Mucosa of descending colon (tissue), 3 donors: ENCODE measurements at regions not wholly inside any gene's neighbourhood (a gene's known extent, or its start where the extent isn't known, plus 50 kb on each side); places are given as distances from the start of the nearest gene placed in this dataset.

Experiments used
- ATAC-seq: fragments of 200-7000 bp; cut with Tn5 transposase; one replicate; pipeline ENCODE4 v1.9.1; 2020; ENCODE audit warnings: mild to moderate bottlenecking, moderate library complexity
- DNase-seq, 3 donors: peaks; one replicate each; pipeline ENCODE4 v3.0.0-alpha.2; 2020
- H3K36me3 ChIP-seq: fragments of 200-600 bp; one replicate; pipeline ENCODE4 v1.8.0; 2021; ENCODE audit warnings: low read depth, mild to moderate bottlenecking
- H3K4me1 ChIP-seq: fragments of 200-600 bp; one replicate; pipeline ENCODE4 v1.8.0; 2021; ENCODE audit warnings: low read depth, mild to moderate bottlenecking
- H3K4me3 ChIP-seq: fragments of 200-600 bp; one replicate; pipeline ENCODE4 v1.8.0; 2021; ENCODE audit warnings: mild to moderate bottlenecking
- H3K9me3 ChIP-seq: fragments of 200-600 bp; one replicate; pipeline ENCODE4 v1.8.0; 2021; ENCODE audit warnings: mild to moderate bottlenecking
- intact Hi-C, 2 donors: fragments of 100-400 bp; cut with DNase I in 1 of 2; cut with micrococcal nuclease in 1 of 2; formaldehyde crosslinking; loops; one replicate each; pipeline versions ENCODE4 v1.11.0 to v1.11.1; 2022; cut with DNase I, micrococcal nuclease
- TF ChIP-seq, protein P1 (sequence below): fragments of 200-600 bp; IDR thresholded peaks from one replicate; pipeline ENCODE4 v1.8.0; 2022; ENCODE audit warnings: antibody characterized with exemption, mild to moderate bottlenecking
- donor health status: DM: no; HTN: no; CAD: no; lungs with moderate emphysema.
- donor health status: DM: no; HTN: no; CAD: no.
- donor health status: DM: no; HTN: yes; CAD: no.

DNA sequence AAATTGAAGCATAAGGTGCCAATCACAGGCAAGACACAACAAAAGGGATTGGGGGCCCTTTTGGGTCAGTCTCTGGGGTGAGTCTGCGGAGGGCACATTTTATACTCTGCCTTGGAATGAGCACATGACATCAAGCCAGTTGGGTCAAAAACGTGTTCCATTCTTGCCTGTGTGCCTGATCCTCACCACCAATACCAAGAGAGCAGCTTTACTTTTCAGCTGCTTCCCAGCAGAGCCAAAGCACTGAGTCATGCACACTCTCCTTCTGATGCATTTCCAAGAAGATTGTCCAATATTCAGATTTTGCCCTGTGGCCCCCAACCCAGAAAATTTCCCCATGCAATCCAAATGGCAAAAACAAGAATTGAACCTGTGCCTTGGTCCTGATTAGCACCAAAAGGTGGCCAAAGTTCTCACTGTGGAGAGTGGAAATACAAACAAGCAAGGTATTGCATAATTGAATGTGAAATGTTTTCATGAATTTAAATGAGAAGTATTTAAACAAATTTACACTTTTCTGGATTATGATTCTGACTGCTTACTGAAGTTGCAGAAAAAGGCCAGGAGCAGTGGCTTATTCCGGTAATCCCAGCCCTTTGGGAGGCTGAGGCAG, 217.8 kb upstream of the SOX9 start:
- intact Hi-C loops: no loop called here
- ATAC-seq: no peak
- Histone ChIP-seq H3K36me3 (no peaks in the 10 kb centered on the region), H3K9me3 (no peaks in the 10 kb centered on the region), H3K4me1 (no peaks in the 10 kb centered on the region), H3K4me3 (no peak overlapping the region)
- TF ChIP-seq, protein P1, sequence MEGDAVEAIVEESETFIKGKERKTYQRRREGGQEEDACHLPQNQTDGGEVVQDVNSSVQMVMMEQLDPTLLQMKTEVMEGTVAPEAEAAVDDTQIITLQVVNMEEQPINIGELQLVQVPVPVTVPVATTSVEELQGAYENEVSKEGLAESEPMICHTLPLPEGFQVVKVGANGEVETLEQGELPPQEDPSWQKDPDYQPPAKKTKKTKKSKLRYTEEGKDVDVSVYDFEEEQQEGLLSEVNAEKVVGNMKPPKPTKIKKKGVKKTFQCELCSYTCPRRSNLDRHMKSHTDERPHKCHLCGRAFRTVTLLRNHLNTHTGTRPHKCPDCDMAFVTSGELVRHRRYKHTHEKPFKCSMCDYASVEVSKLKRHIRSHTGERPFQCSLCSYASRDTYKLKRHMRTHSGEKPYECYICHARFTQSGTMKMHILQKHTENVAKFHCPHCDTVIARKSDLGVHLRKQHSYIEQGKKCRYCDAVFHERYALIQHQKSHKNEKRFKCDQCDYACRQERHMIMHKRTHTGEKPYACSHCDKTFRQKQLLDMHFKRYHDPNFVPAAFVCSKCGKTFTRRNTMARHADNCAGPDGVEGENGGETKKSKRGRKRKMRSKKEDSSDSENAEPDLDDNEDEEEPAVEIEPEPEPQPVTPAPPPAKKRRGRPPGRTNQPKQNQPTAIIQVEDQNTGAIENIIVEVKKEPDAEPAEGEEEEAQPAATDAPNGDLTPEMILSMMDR: no peak
- DNase-seq: no peak

DNA sequence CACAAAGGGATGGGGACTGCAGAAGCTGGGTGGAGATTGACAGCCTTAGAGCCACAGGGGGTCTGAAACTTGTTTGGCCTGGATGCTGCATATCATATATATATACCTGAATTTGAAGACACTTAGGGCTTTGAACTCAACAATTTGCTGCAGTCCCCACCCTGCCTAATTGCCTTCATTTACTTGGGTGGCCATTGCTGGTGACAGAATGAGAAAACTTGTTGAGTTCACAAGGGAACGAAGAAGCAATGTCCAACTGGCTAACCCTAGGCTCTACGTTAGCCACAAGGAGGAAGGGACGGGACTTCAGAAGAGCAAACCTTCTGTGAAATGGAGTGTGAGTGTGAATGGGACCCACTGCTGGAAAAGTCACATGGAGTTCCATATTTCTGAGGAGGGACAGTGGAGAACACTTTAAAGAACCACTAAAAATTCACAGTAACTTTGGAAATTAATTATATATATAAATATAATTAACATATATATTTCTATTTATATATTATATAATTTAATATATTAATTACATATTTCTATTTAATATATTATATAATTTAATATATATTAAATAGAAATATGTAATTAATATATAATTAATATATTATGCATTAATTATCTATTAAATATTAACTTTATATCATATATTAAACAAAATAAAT, 215.3 kb upstream of the SOX9 start:
- no peaks in the 10 kb centered on the region for H3K9me3 ChIP-seq
- H3K4me1 ChIP-seq: no peaks in the 10 kb centered on the region
- intact Hi-C loops: no loop called here
- ATAC-seq (no peak), DNase-seq (no peak)
- H3K4me3 ChIP-seq: no peak overlapping the region
- TF ChIP-seq, protein P1: no peak
- no peaks in the 10 kb centered on the region for H3K36me3 ChIP-seq

DNA sequence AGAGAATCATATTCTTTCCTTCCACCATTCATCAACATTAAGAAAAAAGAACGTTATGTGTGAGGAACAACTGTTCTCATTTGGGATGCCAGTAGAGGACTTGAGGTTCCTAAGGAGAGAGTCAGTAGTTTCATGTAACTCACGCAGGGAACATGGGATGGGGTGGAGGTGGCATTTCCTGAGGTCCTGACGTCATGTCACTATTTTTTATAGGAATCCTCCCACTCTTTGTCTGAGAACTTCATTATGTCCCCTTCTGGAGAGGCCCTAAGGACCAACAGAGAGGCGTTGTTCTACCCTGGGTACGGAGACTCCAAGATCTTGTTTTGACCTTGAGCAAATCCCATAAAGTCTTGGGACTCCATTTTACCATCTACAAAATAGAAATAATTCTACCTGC, 211.7 kb upstream of the SOX9 start:
- ATAC-seq (no peak), DNase-seq (no peak)
- H3K36me3 ChIP-seq: no peaks in the 10 kb centered on the region
- intact Hi-C loops: no loop called here
- TF ChIP-seq, protein P1: no peak
- no peaks in the 10 kb centered on the region for H3K4me1 ChIP-seq
- H3K9me3 ChIP-seq: no peaks in the 10 kb centered on the region
- no peak overlapping the region for H3K4me3 ChIP-seq

DNA sequence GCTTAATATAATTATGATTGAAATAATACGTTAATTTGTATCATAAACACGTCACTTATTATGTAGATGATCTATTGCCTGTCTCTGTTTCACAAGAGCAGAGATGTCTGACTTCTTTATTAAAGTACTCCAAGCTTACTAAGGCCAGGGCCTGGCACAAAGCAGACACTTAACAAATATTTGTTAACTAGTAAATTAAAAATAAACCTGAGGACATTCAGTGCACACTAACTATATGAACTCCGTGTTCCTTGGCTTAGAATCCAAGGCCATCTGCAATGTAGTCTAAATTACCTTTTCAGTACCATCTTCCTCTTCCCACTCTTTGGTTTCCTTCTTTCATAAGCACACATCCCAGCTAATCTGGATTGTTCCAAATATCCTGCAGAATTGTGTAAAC, 210.8 kb upstream of the SOX9 start:
- no peak for ATAC-seq
- intact Hi-C loops: no loop called here
- TF ChIP-seq, protein P1: no peak

DNA sequence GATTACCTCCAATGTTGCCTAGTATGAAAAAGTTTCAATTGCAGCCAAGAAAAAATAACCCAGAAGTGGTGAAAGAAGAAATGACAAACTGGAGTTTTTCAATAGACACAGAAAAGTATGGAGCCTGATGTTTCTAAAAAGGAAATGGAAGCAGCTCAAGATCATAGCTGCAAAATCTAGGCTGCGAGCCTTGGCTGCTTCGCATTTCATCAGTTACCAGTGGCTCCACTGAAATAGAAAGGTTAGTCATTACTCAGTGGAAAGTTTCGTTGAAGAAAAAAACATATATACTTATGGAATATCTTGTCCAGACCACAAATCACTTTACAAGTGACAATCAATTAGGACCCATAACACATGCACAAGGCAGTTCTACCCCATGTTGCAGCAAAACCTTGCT, 206.8 kb upstream of the SOX9 start:
- no peak overlapping the region for H3K4me3 ChIP-seq
- H3K9me3 ChIP-seq: no peaks in the 10 kb centered on the region
- no peaks in the 10 kb centered on the region for H3K4me1 ChIP-seq
- DNase-seq (no peak), ATAC-seq (no peak)
- H3K36me3 ChIP-seq: no peaks in the 10 kb centered on the region
- intact Hi-C loops: no loop called here
- TF ChIP-seq, protein P1: no peak

More for the DNA sequence above, 210.8 kb upstream of the SOX9 start:
- DNase-seq: no peak
- Histone ChIP-seq H3K4me1 (no peaks in the 10 kb centered on the region), H3K4me3 (no peak overlapping the region), H3K9me3 (no peaks in the 10 kb centered on the region), H3K36me3 (no peaks in the 10 kb centered on the region)
